Loucy (cell line): ENCODE measurements at regions not wholly inside any gene's neighbourhood (a gene's known extent, or its start where the extent isn't known, plus 50 kb on each side); places are given as distances from the start of the nearest gene placed in this dataset.

Experiments
- H2AFZ ChIP-seq: fragments of 200-600 bp; sonication (generic); 2 replicates; pipeline ENCODE4 v1.6.0; 2016; ENCODE audit warnings: antibody characterized with exemption, mild to moderate bottlenecking, low read length, moderate library complexity
- H3F3A ChIP-seq: fragments of 200-600 bp; 2 replicates; pipeline ENCODE4 v1.6.0; 2016; ENCODE audit warnings: antibody characterized with exemption, low read depth, mild to moderate bottlenecking
- H3K27me3 ChIP-seq: fragments of 200-600 bp; sonication (generic); 2 replicates; pipeline ENCODE4 v1.6.1; 2014; ENCODE audit warnings: low read length, mild to moderate bottlenecking; ENCODE audit not compliant: insufficient read depth, poor library complexity, severe bottlenecking
- H3K36me3 ChIP-seq: fragments of 200-600 bp; sonication (generic); 2 replicates; pipeline ENCODE4 v1.6.1; 2016; ENCODE audit warnings: low read length; ENCODE audit not compliant: insufficient read depth
- H3K4me1 ChIP-seq: fragments of 200-600 bp; sonication (generic); 2 replicates; pipeline ENCODE4 v1.5.1; 2014; ENCODE audit warnings: low read length, mild to moderate bottlenecking; ENCODE audit not compliant: insufficient read depth, poor library complexity, severe bottlenecking
- H3K4me2 ChIP-seq: fragments of 200-600 bp; sonication (generic); 2 replicates; pipeline ENCODE4 v1.6.0; 2014; ENCODE audit warnings: antibody characterized with exemption, low read length, low read depth, mild to moderate bottlenecking; ENCODE audit not compliant: poor library complexity, severe bottlenecking
- H3K4me3 ChIP-seq: fragments of 200-600 bp; sonication (generic); 2 replicates; pipeline ENCODE4 v1.5.1; 2014; ENCODE audit warnings: low read length, mild to moderate bottlenecking, mixed read lengths; ENCODE audit not compliant: poor library complexity, severe bottlenecking
- H3K79me2 ChIP-seq: fragments of 200-600 bp; sonication (generic); 2 replicates; pipeline ENCODE4 v1.6.1; 2014; ENCODE audit warnings: low read length; ENCODE audit not compliant: insufficient read depth
- H3K9ac ChIP-seq: fragments of 200-600 bp; sonication (generic); 2 replicates; pipeline ENCODE4 v1.6.0; 2014; ENCODE audit warnings: mild to moderate bottlenecking, low read depth, low read length, moderate library complexity; ENCODE audit not compliant: poor library complexity, severe bottlenecking
- H3K9me2 ChIP-seq: fragments of 200-600 bp; sonication (generic); replicated peaks from 2 replicates; pipeline ENCODE4 v1.6.1; 2016; ENCODE audit warnings: low read depth, low read length, mixed read lengths
- H3K9me3 ChIP-seq: fragments of 200-600 bp; sonication (generic); 2 replicates; pipeline ENCODE4 v1.6.1; 2014; ENCODE audit warnings: mild to moderate bottlenecking, antibody characterized with exemption, low read length, low read depth; ENCODE audit not compliant: insufficient read depth
- H4K20me1 ChIP-seq: fragments of 200-600 bp; sonication (generic); 2 replicates; pipeline ENCODE4 v1.6.0; 2014; ENCODE audit warnings: antibody characterized with exemption, low read length, mild to moderate bottlenecking; ENCODE audit not compliant: insufficient read depth, poor library complexity, severe bottlenecking
- CTCF ChIP-seq: fragments of 200-600 bp; sonication (generic); conservative IDR thresholded peaks from 2 replicates; pipeline ENCODE4 v1.5.1; 2014; ENCODE audit warnings: mild to moderate bottlenecking, antibody characterized with exemption, low read length
- EZH2phosphoT487 ChIP-seq: fragments of 200-600 bp; IDR thresholded peaks from 2 replicates; pipeline ENCODE4 v1.6.1; 2018; ENCODE audit warnings: antibody characterized with exemption, mild to moderate bottlenecking, moderate library complexity, borderline replicate concordance

DNA sequence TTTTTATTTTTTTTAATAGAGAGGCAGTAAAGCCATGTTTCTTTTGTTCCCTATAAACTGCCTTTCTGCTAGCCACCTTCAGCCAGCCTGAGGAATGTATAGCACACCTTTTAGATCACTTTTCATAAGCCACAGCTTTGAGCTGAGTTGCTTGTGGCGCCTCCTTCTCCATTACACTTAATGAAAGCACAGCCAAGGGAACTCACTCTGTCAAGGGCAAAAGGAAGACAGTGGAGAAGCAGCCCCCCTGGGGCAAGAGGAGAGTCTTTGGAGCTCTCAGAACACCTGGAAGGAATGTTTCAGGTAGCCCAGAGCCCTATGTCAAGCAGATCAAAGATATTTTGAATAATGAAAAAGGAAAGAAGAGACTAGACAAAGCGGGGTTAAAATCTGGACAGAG is 235.1 kb downstream of the CLIC5 start:
- TF ChIP-seq CTCF (no peak), EZH2phosphoT487 (no peak)
- H4K20me1 ChIP-seq, result no peaks in the 10 kb centered on the region
- no peaks in the 10 kb centered on the region for H3K9me3 ChIP-seq
- H3K4me1 ChIP-seq, result no peaks in the 10 kb centered on the region
- no peaks in the 10 kb centered on the region for H3F3A ChIP-seq
- no peak overlapping the region for H3K4me2 ChIP-seq
- H3K79me2 ChIP-seq, result no peaks in the 10 kb centered on the region
- no peak overlapping the region for H2AFZ ChIP-seq
- H3K36me3 ChIP-seq, result no peaks in the 10 kb centered on the region
- no peak overlapping the region for H3K4me3 ChIP-seq
- H3K9ac ChIP-seq, result no peak overlapping the region
- no peaks in the 10 kb centered on the region for H3K27me3 ChIP-seq
- H3K9me2 ChIP-seq, result no peaks in the 10 kb centered on the region

DNA sequence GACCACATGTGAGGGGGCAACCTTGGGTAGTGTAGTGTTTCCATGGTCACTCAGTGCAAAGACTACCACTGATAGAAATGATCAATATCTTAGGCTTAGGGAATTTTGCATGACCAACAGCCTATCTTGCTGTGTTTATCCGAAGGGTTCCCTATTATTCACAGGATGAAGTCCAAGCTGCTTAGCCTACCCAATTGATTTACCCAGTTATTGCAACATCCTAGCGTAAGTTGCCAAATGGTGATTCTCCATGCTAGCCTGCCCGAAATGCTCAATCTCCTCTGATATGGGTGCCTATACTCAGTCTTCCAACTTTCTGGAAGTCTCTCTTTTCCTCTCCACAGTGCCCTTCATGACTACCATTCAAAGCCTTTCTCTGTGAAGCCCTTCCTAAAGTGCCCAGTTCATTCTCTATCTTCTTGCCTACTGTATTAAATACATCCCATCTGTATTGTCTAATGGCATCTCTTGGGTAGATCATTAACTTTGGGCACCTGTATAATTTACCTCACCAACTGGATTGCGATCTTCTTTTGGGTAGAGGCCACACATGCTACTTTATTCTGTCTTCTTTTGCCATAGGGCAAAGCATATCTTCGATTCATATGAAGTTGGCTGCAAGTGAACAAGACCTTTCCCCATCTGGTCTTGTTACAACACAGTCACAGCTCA is 240.5 kb downstream of the CLIC5 start:
- H3K79me2 ChIP-seq, result no peaks in the 10 kb centered on the region
- H3K9me3 ChIP-seq, result no peaks in the 10 kb centered on the region
- no peak overlapping the region for H3K4me2 ChIP-seq
- no peaks in the 10 kb centered on the region for H3K36me3 ChIP-seq
- no peak overlapping the region for H3K9ac ChIP-seq
- TF ChIP-seq EZH2phosphoT487, result no peak
- TF ChIP-seq CTCF, result no peak
- no peak overlapping the region for H3K4me3 ChIP-seq
- no peaks in the 10 kb centered on the region for H3K4me1 ChIP-seq
- H3K27me3 ChIP-seq, result no peaks in the 10 kb centered on the region
- H2AFZ ChIP-seq, result no peak overlapping the region
- no peaks in the 10 kb centered on the region for H3F3A ChIP-seq
- no peaks in the 10 kb centered on the region for H3K9me2 ChIP-seq
- no peaks in the 10 kb centered on the region for H4K20me1 ChIP-seq

DNA sequence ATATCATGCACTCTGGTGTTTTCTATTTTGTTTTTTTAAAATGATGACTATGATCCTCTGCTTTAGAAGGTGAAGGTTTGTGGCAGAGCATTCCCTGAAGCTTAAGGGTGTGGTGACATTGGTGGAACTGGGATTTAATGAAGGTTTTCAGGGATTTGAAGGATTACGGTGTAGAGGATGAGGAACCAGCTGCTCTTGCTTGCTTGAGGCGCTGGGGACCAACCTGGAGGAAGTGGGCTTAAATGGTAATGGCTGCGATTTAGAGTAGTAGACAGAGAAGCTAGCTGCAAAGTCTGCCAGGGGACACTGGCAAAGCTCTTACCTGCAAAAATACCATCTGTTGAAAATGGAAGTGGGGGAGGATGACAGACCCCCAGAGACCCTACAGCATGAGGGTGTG is 241.8 kb downstream of the CLIC5 start:
- Histone ChIP-seq H3K9me2 (no peaks in the 10 kb centered on the region), H3K9ac (no peak overlapping the region), H2AFZ (no peak overlapping the region), H3K79me2 (no peaks in the 10 kb centered on the region), H3K27me3 (no peaks in the 10 kb centered on the region), H3K4me3 (no peak overlapping the region), H3K9me3 (no peaks in the 10 kb centered on the region), H4K20me1 (no peaks in the 10 kb centered on the region), H3K4me1 (no peaks in the 10 kb centered on the region), H3K4me2 (no peak overlapping the region), H3F3A (no peaks in the 10 kb centered on the region), H3K36me3 (no peaks in the 10 kb centered on the region)
- no peak for TF ChIP-seq CTCF
- TF ChIP-seq EZH2phosphoT487, result no peak
